ENCODE measurements at regions not wholly inside any gene's neighbourhood (a gene's known extent, or its start where the extent isn't known, plus 50 kb on each side); places are given as distances from the start of the nearest gene placed in this dataset.

GRCh38 chr10:36789974-36790373 lies 335.4 kb upstream of the ANKRD30A start:
- TF ChIP-seq CTCF (IDR thresholded peaks at IDR 0.05; ENCODE audit: control insufficient read depth, insufficient read depth, low read depth, low read length, missing control alignments), result no peak
- DNase-seq (ENCODE audit: low read depth), result no peak
- no peak overlapping the region for H3K4me3 ChIP-seq (ENCODE audit: control insufficient read depth, low read depth, low read length)

DNA sequence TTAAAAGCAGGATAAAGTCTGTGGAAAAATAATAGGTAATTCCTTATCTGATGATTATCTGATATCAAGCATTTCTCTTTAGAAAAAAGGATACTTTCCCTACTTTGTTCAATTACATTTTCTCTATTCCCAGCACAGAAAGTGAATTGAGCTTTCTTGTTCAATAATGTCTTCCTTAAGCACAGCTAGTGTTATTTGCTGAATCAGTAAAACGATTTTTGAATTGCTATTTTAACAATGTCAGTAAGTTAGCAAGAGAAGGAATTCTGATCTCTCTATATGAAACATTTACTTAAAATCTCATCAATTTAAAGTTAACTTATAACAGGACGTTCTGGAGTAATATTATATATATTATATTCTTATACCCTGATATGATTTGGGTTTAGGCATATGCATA lies 337.2 kb upstream of the ANKRD30A start:
- no peak overlapping the region for H3K4me3 ChIP-seq (ENCODE audit: control insufficient read depth, low read depth, low read length)

DNA sequence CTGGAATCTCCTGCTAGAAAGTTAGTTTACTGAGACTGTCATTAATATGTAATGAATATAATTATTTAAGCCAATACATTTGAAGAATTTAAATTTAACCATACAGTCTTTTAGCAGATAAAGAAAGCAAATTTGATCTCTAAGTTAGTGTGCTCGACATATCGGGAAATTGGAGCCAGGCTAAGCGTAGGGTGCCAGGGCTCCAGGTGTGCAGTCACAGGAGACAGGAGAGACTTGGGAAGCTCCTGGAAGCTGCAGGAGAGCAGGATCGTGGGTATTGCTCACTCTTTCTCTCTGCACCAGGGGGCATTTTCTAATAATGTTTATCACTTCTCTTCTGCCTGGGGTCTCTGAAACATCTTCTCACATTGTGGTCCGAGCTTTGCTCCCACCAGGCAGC lies 342.0 kb upstream of the ANKRD30A start:
- H3K4me3 ChIP-seq (ENCODE audit: control insufficient read depth, low read depth, low read length), result no peak overlapping the region
- TF ChIP-seq CTCF (IDR thresholded peaks at IDR 0.05; ENCODE audit: control insufficient read depth, insufficient read depth, low read depth, low read length, missing control alignments), result no peak
- no peak for DNase-seq (ENCODE audit: low read depth)

More for the DNA sequence above, 337.2 kb upstream of the ANKRD30A start:
- no peak for TF ChIP-seq CTCF (IDR thresholded peaks at IDR 0.05; ENCODE audit: control insufficient read depth, insufficient read depth, low read depth, low read length, missing control alignments)
- no peak for DNase-seq (ENCODE audit: low read depth)

DNA sequence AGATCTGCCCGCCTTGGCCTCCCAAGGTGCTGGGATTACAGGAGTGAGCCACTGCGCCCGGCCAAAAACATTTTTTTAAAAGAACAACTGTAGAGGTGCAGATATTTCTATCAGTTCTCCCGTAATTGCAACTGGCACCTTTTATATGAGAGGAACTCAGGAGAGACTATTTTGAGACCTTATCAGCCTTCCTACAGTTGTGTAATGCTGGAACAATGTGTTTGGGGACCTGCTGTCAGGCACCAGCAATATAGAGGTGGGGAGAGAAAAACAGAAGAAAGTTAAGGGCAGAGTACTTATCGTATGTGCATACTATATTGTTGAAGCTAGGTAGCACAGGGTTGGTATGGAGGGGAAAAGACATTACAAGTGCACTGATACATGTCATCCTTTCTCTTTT lies 343.8 kb upstream of the ANKRD30A start:
- no peak for DNase-seq (ENCODE audit: low read depth)
- no peak overlapping the region for H3K4me3 ChIP-seq (ENCODE audit: control insufficient read depth, low read depth, low read length)
- no peak for TF ChIP-seq CTCF (IDR thresholded peaks at IDR 0.05; ENCODE audit: control insufficient read depth, insufficient read depth, low read depth, low read length, missing control alignments)

DNA sequence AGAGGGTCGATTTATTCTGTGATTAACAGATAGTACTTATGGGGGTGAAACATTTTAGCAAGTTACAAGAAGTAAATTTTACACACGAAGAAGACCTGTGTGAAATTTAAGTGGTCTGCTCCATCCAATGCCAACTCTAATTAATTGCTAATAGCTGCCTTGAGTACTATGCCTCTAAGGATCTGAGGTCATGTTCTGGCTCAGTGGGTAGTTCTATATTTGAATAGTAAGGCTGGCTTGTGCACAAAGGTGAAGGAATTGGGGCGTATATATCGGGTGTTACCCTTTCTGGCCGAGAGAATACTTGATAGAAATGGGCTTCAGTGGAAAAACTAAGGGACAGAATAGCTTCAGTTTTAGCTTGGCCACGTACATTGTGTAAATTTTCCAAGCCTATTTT lies 345.2 kb upstream of the ANKRD30A start:
- TF ChIP-seq CTCF (IDR thresholded peaks at IDR 0.05; ENCODE audit: control insufficient read depth, insufficient read depth, low read depth, low read length, missing control alignments), result no peak
- DNase-seq (ENCODE audit: low read depth), result no peak

GRCh38 chr10:36779238-36779846 lies 346.1 kb upstream of the ANKRD30A start:
- DNase-seq (ENCODE audit: low read depth), result peak; percentile 62
- TF ChIP-seq CTCF (IDR thresholded peaks at IDR 0.05; ENCODE audit: control insufficient read depth, insufficient read depth, low read depth, low read length, missing control alignments), result peak; percentile 84
- H3K4me3 ChIP-seq (ENCODE audit: control insufficient read depth, low read depth, low read length), result no peak overlapping the region

More for the DNA sequence above, 345.2 kb upstream of the ANKRD30A start:
- H3K4me3 ChIP-seq (ENCODE audit: control insufficient read depth, low read depth, low read length), result no peak overlapping the region
